ENCODE measurements at regions not wholly inside any gene's neighbourhood (a gene's known extent, or its start where the extent isn't known, plus 50 kb on each side); places are given as distances from the start of the nearest gene placed in this dataset.

- POLR2A ChIA-PET = no interaction called here
- Histone ChIP-seq H3K9me1 (replicated peaks; ENCODE audit: control insufficient read depth, extremely low read depth, insufficient read depth, low read length) (no peaks in the 10 kb centered on the region), H3K79me2 (ENCODE audit: control insufficient read depth, insufficient read depth, low read length) (peaks cover 1% of the 10 kb centered on the region), H3K27me3 (ENCODE audit: control insufficient read depth in 2 of 2, insufficient read depth in 2 of 2, low read length in 2 of 2) (no peaks in the 10 kb centered on the region), H3K27ac (ENCODE audit: insufficient read depth, low read depth, low read length) (no peak overlapping the region), H3K9me3 (replicated peaks; ENCODE audit: control insufficient read depth, insufficient read depth, low read length) (no peaks in the 10 kb centered on the region), H3K4me1 (ENCODE audit: control insufficient read depth, extremely low read depth, insufficient read depth, low read length) (peaks cover 3% of the 10 kb centered on the region), H2AFZ (ENCODE audit: low read depth, low read length) (no peak overlapping the region), H4K20me1 (replicated peaks; ENCODE audit: control insufficient read depth, extremely low read depth, insufficient read depth, low read length) (no peaks in the 10 kb centered on the region), H3K4me2 (ENCODE audit: insufficient read depth, low read length) (no peak overlapping the region), H3K9ac (replicated peaks; ENCODE audit: extremely low read depth, insufficient read depth, low read length) (no peak overlapping the region), H3K36me3 (ENCODE audit: control insufficient read depth in 2 of 2, extremely low read depth in 1 of 2, insufficient read depth in 2 of 2, low read length in 2 of 2) (no peaks in the 10 kb centered on the region), H3K4me3 (replicated peaks in 1 of 3; ENCODE audit: insufficient read depth in 1 of 3, low read depth in 1 of 3, low read length in 3 of 3) (no peak overlapping the region)
- no TSS peak for BruUV-seq (replicated peaks)
- DNase-seq (ENCODE audit: low read depth, low spot score) = no peak
- dilution Hi-C loops (cut with MboI; ENCODE audit: extremely low pct_ligation_motif_present, low sequenced_read_pairs) (no loop called here), intact Hi-C loops (cut with micrococcal nuclease) (no loop called here)
- TF ChIP-seq CTCF (IDR thresholded peaks at IDR 0.05; ENCODE audit: extremely low read depth in 1 of 2, insufficient read depth in 1 of 2, low read depth in 1 of 2, low read length in 2 of 2) = no peak
- TF ChIP-seq JUN (IDR thresholded peaks at IDR 0.05; ENCODE audit: borderline replicate concordance, insufficient read depth, insufficient read length, low read depth) = no peak
- TF ChIP-seq FOS (IDR thresholded peaks at IDR 0.05; ENCODE audit: borderline replicate concordance, insufficient read depth, low read length) = no peak
- no peak for TF ChIP-seq GATA2 (IDR thresholded peaks at IDR 0.05; ENCODE audit: insufficient read depth, insufficient read length, low read depth, low read length)
- TF ChIP-seq POLR2A (IDR thresholded peaks at IDR 0.05; ENCODE audit: low read depth, low read length) = no peak
- TF ChIP-seq EZH2 (IDR thresholded peaks at IDR 0.05; ENCODE audit: borderline replicate concordance, low read depth, low read length, severe bottlenecking) = no peak
- TF ChIP-seq MAX (IDR thresholded peaks at IDR 0.05; ENCODE audit: insufficient read depth, insufficient read length) = no peak
- TF ChIP-seq POLR2AphosphoS5 (IDR thresholded peaks at IDR 0.05; ENCODE audit: insufficient read depth, low read depth, low read length) = no peak
- no peak for TF ChIP-seq MYC (IDR thresholded peaks at IDR 0.05; ENCODE audit: low read depth, low read length)
- CTCF ChIA-PET = no interaction called here
- no peak for FAIRE-seq
Measured at GRCh38 chr22:25383278-25383820, 163.9 kb downstream of the CRYBB2 start.
